NCI-H1417 treated with DMSO at 0.1 percent for 48 hours (cell line): ENCODE measurements at regions not wholly inside any gene's neighbourhood (a gene's known extent, or its start where the extent isn't known, plus 50 kb on each side); places are given as distances from the start of the nearest gene placed in this dataset.
A peak's percentile ranks its signal among the peaks of the same experiment; 100 is the strongest.
"Not testable (repeated sequence)": the region's sequence is repeated elsewhere in the genome, so short reads cannot be mapped to it uniquely, and the experiment has no call there.

Source experiments
- DNase-seq: peaks from one replicate; lab custom pipeline; 2025; lab: John Stamatoyannopoulos, UW

DNA sequence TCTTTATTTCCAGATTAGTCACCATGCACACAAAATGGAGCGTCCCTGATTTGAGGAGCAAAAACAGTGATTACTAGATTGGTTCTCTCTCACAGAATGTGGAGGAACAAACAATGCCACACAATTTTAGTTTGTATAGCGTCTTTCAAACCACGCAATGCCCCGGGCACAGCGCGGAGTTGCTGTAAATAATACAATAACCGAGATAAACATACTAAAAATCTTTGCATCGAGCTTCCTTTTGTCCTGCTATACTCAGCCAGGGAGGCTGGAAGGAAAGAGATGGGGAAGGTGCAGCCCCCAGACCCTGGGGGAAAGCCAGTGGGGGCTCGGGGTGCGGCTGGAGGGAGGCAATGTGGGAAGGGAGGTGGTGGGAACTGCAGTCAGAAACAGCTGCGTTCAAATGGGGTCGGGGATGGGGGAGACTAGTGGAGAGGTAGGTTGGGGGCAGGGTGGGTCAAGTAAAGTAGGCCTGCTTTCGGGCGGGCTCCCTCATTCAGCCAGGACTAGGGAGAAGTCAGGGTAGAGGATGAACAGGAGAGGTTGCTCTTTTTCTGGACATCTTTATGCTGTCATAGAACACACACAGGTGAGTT lies 366.3 kb downstream of the RPS6KC1 start:
- no peak for DNase-seq

DNA sequence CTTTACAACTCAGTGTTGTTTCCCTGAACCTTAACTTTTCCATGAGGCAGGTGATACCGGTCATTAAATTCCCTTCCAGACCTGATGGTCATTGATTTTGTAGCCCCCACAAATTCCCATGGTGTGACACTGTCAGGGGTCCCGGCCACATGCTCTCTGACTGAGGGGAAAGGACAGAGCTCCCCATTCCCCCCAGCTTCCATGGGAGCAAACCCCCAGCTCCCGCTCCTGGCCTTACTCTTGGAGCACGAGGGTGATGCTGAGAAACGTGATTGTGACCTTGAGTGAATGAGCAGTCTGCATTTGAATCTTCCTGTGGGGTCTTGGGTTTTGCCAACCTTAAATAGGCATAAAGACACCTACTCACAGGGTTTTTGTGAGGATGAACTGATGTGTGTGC lies 366.8 kb downstream of the RPS6KC1 start:
- DNase-seq = no peak

DNA sequence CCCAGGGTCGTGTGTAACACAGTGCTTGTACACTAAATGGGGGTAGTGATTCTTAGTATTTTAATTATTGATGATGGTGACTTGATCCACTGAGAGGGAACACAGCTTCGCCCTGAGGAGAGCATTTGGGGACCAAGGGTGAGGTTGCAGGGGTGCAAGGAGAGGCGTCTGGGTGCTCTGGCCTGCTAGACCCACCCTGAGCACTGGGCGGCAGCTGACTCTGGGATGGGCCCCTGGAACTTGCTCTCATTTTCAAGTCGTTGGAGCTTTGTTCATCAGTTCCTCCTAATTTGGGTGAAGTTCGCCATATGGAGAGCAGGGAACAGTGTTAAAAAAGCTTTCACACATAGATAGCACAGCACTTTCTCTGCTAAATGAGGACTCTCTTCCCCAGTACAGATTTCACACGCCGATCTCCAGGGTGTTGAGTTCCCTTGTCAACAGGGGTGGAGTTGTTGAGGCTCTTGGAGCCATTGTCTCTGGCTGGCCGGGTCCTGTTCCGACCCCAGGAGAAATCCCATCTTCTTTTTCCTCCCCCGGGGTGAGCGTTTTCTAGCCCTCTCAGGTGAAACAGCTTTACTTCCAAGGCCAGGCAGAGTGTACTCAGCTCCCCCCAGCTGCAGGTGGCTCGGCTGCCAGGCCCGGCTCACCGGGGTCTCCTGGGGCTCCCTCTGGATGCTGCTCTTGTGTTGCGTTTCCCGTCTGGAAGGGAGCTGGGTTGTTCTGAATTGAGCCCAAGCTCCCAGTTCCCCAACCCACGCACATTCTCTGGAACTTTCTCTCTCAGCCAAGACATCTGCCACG lies 367.4 kb downstream of the RPS6KC1 start:
- DNase-seq = no peak

GRCh38 chr1:213419401-213420030 lies 368.5 kb downstream of the RPS6KC1 start:
- DNase-seq = no peak

DNA sequence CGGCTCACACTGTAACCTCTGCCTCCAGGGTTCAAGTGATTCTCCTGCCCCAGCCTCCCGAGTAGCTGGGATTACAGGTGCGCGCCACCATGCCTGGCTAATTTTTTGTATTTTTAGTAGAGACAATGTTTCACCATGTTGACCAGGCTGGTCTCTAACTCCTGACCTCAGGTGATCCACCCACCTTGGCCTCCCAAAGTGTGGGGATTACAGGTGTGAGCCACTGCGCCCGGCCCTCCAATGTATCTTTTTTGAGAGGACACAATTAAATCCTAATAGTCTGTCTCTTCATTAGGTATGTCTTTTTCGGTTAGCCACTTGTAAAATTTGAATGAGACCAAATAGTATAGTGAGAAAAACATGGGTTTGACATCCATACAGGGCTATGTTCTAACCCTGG lies 370.1 kb downstream of the RPS6KC1 start:
- not testable (repeated sequence) for DNase-seq

- no peak for DNase-seq
Observed at GRCh38 chr1:213423041-213423440, 372.0 kb downstream of the RPS6KC1 start.

GRCh38 chr1:213423605-213424004 lies 372.6 kb downstream of the RPS6KC1 start:
- DNase-seq = no peak

DNA sequence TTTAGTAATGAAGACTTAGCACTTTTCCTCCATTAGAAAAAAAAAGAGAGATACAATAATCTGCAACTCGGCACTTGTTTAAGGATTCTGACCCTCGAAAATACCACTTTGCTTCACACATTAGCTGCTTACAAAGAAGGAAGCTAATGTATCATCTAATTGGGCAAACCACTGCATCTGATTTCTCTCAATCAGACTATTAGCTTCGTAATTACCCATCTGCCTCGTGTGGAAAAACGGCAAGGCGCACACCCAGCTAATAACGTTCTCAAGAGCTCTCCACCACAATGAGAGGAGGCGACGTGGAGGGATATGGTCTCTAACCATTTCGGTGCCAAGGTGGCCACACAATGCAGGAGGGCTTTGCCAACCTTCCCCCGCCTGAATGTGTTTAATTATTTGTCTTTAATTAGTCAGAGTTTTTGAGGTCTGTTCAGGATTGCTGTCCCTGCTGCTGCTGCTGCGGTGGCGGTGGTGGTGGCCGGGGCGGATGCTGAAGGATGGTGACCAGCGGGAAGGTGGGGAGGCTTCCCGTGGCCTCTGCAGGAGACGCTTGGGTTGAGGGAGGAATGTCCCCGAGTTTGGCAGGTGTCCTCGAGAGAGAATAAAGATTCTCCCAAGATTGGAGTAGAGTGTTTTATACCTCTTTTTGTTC lies 374.5 kb downstream of the RPS6KC1 start:
- peak; percentile 60 for DNase-seq

DNA sequence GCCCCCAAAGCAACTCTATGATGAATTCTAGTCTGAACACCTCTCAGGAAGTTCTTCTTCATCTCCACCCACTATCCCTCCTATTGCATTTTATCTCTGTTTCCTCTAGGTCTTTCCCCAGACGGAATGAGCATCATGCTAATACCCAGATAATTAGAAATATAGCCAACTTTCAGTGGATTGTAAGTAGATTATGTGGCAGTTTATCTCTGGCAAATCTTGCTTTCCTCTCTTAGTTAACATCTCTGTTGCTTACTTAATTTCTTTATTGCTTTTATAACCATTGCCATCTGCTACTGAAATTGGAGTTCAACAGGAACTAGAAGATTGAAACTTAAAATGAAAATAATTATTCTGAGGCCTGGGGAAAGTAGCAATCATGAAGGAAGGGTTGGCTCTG lies 378.6 kb downstream of the RPS6KC1 start:
- DNase-seq = no peak

DNA sequence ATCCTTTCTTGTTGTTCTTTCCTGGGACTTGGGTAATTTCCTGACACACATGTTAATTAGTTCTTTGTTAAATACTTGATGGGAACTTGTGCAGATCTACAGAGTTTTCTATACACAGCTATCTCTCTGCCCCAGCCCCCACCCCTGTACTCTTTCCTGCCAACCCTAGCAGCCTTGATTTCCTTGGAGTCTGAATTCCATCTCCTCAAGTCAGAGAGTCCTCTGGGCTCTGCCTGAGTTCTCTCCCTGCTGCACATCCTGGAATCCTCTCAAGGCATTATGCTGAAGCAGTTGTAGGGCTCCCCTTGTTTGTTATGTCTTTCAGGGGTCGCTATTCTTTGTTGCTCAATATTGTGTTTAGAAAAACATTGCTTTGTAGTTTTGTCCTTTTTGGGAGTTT lies 384.7 kb downstream of the RPS6KC1 start:
- no peak for DNase-seq

DNA sequence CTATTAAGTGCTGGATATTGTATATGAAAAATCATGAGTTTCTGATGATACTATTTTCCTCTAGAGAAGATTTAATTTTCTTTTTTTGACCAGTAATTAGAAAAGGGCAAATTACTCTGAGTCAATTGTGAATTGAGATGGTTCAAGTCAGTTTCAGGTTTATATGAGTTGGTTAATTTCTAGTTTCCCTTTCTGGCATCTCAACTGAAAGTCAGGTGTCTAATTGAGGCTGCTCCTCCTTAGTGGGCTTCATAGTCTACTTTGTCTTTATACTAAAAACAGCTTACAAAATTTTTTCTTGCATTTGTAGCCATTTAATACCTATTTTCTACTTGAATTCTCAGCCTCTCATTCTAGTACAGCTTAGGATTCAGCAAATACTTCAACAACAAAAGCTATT lies 387.3 kb downstream of the RPS6KC1 start:
- DNase-seq = no peak

DNA sequence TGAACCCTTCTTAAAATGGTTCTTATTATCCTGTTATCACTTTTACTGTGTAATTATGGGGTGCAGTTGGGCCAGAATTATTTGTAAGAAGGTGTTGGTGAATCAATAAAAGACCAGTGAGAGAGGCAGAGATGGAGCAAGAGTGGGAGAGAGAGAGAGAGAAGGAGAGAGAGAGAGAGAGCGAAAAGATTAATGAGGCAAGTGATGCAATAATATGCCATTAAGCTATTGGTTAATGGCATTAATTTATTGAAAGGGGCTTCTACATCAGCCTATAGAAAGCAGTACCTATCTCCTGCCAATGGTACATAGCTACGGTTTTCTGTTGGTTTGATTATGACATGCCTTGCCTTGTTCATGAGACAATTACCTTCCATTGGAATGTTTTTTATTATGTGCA lies 388.7 kb downstream of the RPS6KC1 start:
- DNase-seq = no peak

- no peak for DNase-seq
Observed at GRCh38 chr1:213440766-213441165, 389.7 kb downstream of the RPS6KC1 start.

DNA sequence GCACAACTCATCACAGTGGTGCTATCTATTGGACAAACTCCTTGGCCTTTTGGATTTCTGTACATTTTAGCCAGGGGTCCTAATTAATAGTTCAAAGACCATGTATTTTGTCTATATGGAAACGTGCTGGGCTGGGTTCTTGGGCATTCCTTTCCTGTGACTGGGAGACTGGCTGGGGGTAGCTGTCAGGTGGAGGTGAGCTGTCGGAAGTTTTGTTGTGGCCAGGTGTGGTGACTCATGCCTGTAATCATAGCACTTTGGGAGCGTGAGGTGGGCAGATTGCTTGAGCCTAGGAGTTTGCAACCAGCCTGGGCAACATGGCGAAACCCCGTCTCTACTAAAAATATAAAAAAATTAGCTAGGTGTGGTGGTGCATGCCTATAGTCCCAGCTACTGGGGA lies 392.4 kb downstream of the RPS6KC1 start:
- no peak for DNase-seq

- DNase-seq = no peak
Observed at GRCh38 chr1:213444224-213444623, 393.2 kb downstream of the RPS6KC1 start.

- DNase-seq = no peak
Observed at GRCh38 chr1:213446496-213446895, 395.5 kb downstream of the RPS6KC1 start.

DNA sequence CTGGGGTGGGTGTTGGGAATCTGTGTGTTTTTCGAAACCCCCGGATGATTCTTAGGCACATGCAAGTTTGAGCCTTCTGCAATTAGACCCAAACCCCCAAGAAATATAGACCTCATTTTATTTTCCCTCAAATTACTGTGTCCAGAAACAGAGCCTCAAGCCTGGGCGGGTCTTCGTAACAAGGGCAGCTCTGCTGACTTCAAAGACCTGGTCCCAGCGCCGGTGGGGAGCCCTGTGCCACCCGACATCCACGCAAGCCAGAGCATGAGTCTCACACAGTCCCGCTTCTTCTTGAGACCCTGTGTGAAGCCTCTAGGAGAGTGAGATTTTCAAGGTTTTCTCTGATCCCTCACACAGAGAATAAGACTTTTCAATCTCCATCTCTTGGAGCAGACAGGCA lies 397.3 kb downstream of the RPS6KC1 start:
- no peak for DNase-seq

DNA sequence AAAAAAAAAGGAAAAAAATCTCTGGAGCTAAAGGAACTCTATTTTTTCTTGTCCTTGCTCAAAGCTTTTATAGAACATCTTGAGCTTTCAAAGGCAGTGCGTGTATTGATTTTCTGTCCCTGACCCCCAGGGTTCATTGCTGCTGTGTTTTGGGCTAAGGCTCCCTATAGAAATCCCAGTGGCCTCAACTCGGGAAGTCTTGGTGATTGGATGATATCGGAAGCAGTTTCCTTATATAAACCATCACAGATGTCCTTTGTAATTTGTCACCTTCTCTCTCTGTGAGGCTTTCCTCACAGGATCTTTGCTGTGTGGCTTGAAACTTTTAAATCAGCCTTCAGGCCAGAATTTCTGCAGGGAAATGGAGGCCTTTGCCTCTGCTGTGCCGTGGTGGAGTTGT lies 397.7 kb downstream of the RPS6KC1 start:
- DNase-seq = no peak

DNA sequence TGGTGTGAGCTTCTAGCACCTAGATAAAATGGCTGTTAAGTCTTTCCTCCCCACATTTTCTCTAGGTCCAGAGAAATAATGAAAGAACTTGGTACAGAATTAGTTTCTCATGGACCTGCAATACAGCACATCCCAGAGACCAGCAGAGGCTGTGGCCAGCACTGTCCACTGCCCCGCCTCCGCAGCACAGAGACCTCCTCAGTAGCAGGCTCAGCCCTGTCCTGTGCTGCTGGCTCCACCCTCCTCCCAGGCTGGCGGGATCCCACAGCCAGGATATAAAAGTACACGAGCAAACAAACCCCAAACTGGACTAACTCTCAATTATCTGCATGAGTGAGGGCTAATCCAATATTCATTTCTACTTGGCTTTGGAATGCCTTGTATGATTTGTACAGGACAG lies 401.5 kb downstream of the RPS6KC1 start:
- DNase-seq = no peak

DNA sequence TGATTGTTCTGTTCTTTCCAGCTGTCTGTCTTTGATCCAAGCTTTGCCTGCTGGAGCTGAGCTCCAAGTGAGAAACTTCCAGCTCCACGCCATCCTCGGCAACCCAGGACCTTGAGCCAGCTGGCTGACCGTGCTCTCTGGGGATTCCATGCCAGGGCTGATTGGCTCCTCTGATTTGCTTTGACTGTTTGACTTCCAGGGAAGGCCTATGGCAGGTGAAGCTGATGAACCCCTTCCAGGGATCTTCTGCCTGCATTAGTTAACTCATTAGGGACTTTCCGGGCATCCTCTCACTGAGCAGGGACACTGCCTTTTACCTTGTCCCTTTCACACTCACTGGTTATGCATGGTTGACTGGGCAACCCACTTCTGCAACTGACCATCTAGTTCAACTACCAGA lies 406.1 kb downstream of the RPS6KC1 start:
- DNase-seq = no peak

- no peak for DNase-seq
Observed at GRCh38 chr1:213457733-213458132, 406.7 kb downstream of the RPS6KC1 start.

GRCh38 chr1:213462374-213462773 lies 411.3 kb downstream of the RPS6KC1 start:
- not testable (repeated sequence) for DNase-seq
